WTC11 (cell line): ENCODE measurements at regions not wholly inside any gene's neighbourhood (a gene's known extent, or its start where the extent isn't known, plus 50 kb on each side); places are given as distances from the start of the nearest gene placed in this dataset.

Experiments used
- AR ChIP-seq: fragments of 250-450 bp; sonication (Bioruptor Pico); IDR thresholded peaks from 2 replicates; pipeline ENCODE4 v1.9.0; 2021; ENCODE audit warnings: mild to moderate bottlenecking
- ATF3 ChIP-seq: sonication (generic); formaldehyde crosslinking; conservative IDR thresholded peaks from 2 replicates; pipeline ENCODE4 v1.8.1; 2022; ENCODE audit warnings: mild to moderate bottlenecking, missing genetic modification reagents
- CBFB ChIP-seq: sonication (generic); formaldehyde crosslinking; IDR thresholded peaks from 2 replicates; pipeline ENCODE4 v1.8.1; 2022; ENCODE audit warnings: mild to moderate bottlenecking, low read depth, missing genetic modification reagents
- CREM ChIP-seq: sonication (generic); formaldehyde crosslinking; IDR thresholded peaks from 2 replicates; pipeline ENCODE4 v1.8.1; 2022; ENCODE audit warnings: mild to moderate bottlenecking, missing genetic modification reagents, moderate library complexity
- JAZF1 ChIP-seq: fragments of 250-450 bp; sonication (Bioruptor Pico); IDR thresholded peaks from 2 replicates; pipeline ENCODE4 v1.9.0; 2021; ENCODE audit warnings: moderate library complexity, mild to moderate bottlenecking, inconsistent platforms
- MYBL2 ChIP-seq: sonication (generic); formaldehyde crosslinking; IDR thresholded peaks from 2 replicates; pipeline ENCODE4 v1.8.1; 2023; ENCODE audit warnings: mild to moderate bottlenecking, moderate library complexity, missing genetic modification reagents
- NFE2L1 ChIP-seq: sonication (generic); formaldehyde crosslinking; IDR thresholded peaks from 2 replicates; pipeline ENCODE4 v1.8.1; 2023; ENCODE audit warnings: missing genetic modification reagents
- NR3C1 ChIP-seq: sonication (generic); formaldehyde crosslinking; conservative IDR thresholded peaks from 2 replicates; pipeline ENCODE4 v1.8.1; 2023; ENCODE audit warnings: low read depth, mild to moderate bottlenecking, missing genetic modification reagents
- RELA ChIP-seq: sonication (generic); formaldehyde crosslinking; IDR thresholded peaks from 2 replicates; pipeline ENCODE4 v1.8.1; 2022; ENCODE audit warnings: missing genetic modification reagents, mild to moderate bottlenecking, borderline replicate concordance
- ZMAT4 ChIP-seq: fragments of 250-450 bp; sonication (Bioruptor Pico); IDR thresholded peaks from 2 replicates; pipeline ENCODE4 v1.9.0; 2021; ENCODE audit warnings: mild to moderate bottlenecking
- ZNF425 ChIP-seq: fragments of 250-450 bp; sonication (Bioruptor Pico); conservative IDR thresholded peaks from 2 replicates; pipeline ENCODE4 v1.9.0; 2021; ENCODE audit warnings: mild to moderate bottlenecking
- ZNF671 ChIP-seq: fragments of 250-450 bp; sonication (Bioruptor Pico); IDR thresholded peaks from 2 replicates; pipeline ENCODE4 v1.8.0; 2021; ENCODE audit warnings: mild to moderate bottlenecking
- TF ChIP-seq, protein P1 (sequence below): fragments of 200-600 bp; IDR thresholded peaks from 2 replicates; pipeline ENCODE4 v1.8.0; 2022; ENCODE audit warnings: antibody characterized with exemption
- TF ChIP-seq, protein P2 (sequence below): sonication (generic); formaldehyde crosslinking; IDR thresholded peaks from 2 replicates; pipeline ENCODE4 v1.8.1; 2023; ENCODE audit warnings: mild to moderate bottlenecking, missing genetic modification reagents
- TF ChIP-seq, protein P3 (sequence below): fragments of 250-450 bp; sonication (Bioruptor Pico); IDR thresholded peaks from 2 replicates; pipeline ENCODE4 v1.9.0; 2021; ENCODE audit warnings: mild to moderate bottlenecking, borderline replicate concordance
- TF ChIP-seq, protein P4 (sequence below): fragments of 250-450 bp; sonication (Bioruptor Pico); IDR thresholded peaks from 2 replicates; pipeline ENCODE4 v1.9.0; 2021; ENCODE audit warnings: moderate library complexity, mild to moderate bottlenecking, inconsistent platforms, borderline replicate concordance
- TF ChIP-seq, protein P5 (sequence below): sonication (generic); formaldehyde crosslinking; IDR thresholded peaks from 2 replicates; pipeline ENCODE4 v1.8.0; 2022; ENCODE audit warnings: missing genetic modification reagents

- TF ChIP-seq CBFB: no peak
- TF ChIP-seq NFE2L1: no peak
- TF ChIP-seq, protein P1, sequence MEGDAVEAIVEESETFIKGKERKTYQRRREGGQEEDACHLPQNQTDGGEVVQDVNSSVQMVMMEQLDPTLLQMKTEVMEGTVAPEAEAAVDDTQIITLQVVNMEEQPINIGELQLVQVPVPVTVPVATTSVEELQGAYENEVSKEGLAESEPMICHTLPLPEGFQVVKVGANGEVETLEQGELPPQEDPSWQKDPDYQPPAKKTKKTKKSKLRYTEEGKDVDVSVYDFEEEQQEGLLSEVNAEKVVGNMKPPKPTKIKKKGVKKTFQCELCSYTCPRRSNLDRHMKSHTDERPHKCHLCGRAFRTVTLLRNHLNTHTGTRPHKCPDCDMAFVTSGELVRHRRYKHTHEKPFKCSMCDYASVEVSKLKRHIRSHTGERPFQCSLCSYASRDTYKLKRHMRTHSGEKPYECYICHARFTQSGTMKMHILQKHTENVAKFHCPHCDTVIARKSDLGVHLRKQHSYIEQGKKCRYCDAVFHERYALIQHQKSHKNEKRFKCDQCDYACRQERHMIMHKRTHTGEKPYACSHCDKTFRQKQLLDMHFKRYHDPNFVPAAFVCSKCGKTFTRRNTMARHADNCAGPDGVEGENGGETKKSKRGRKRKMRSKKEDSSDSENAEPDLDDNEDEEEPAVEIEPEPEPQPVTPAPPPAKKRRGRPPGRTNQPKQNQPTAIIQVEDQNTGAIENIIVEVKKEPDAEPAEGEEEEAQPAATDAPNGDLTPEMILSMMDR: no peak; the same call in 1 of the 2 replicates
- TF ChIP-seq, protein P2, sequence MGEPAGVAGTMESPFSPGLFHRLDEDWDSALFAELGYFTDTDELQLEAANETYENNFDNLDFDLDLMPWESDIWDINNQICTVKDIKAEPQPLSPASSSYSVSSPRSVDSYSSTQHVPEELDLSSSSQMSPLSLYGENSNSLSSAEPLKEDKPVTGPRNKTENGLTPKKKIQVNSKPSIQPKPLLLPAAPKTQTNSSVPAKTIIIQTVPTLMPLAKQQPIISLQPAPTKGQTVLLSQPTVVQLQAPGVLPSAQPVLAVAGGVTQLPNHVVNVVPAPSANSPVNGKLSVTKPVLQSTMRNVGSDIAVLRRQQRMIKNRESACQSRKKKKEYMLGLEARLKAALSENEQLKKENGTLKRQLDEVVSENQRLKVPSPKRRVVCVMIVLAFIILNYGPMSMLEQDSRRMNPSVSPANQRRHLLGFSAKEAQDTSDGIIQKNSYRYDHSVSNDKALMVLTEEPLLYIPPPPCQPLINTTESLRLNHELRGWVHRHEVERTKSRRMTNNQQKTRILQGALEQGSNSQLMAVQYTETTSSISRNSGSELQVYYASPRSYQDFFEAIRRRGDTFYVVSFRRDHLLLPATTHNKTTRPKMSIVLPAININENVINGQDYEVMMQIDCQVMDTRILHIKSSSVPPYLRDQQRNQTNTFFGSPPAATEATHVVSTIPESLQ (CRISPR knock-in tag): no peak
- TF ChIP-seq MYBL2 (CRISPR knock-in tag): 0 out of 2 replicates have a peak, but pooled peaks have one; percentile 34
- no peak for TF ChIP-seq NR3C1 (CRISPR knock-in tag)
- TF ChIP-seq, protein P3, sequence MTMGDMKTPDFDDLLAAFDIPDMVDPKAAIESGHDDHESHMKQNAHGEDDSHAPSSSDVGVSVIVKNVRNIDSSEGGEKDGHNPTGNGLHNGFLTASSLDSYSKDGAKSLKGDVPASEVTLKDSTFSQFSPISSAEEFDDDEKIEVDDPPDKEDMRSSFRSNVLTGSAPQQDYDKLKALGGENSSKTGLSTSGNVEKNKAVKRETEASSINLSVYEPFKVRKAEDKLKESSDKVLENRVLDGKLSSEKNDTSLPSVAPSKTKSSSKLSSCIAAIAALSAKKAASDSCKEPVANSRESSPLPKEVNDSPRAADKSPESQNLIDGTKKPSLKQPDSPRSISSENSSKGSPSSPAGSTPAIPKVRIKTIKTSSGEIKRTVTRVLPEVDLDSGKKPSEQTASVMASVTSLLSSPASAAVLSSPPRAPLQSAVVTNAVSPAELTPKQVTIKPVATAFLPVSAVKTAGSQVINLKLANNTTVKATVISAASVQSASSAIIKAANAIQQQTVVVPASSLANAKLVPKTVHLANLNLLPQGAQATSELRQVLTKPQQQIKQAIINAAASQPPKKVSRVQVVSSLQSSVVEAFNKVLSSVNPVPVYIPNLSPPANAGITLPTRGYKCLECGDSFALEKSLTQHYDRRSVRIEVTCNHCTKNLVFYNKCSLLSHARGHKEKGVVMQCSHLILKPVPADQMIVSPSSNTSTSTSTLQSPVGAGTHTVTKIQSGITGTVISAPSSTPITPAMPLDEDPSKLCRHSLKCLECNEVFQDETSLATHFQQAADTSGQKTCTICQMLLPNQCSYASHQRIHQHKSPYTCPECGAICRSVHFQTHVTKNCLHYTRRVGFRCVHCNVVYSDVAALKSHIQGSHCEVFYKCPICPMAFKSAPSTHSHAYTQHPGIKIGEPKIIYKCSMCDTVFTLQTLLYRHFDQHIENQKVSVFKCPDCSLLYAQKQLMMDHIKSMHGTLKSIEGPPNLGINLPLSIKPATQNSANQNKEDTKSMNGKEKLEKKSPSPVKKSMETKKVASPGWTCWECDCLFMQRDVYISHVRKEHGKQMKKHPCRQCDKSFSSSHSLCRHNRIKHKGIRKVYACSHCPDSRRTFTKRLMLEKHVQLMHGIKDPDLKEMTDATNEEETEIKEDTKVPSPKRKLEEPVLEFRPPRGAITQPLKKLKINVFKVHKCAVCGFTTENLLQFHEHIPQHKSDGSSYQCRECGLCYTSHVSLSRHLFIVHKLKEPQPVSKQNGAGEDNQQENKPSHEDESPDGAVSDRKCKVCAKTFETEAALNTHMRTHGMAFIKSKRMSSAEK (CRISPR knock-in tag): no peak
- TF ChIP-seq ZNF671 (CRISPR knock-in tag): no peak
- TF ChIP-seq RELA (CRISPR knock-in tag): no peak
- TF ChIP-seq CREM: no peak
- TF ChIP-seq ZMAT4 (CRISPR knock-in tag): no peak
- TF ChIP-seq, protein P4, sequence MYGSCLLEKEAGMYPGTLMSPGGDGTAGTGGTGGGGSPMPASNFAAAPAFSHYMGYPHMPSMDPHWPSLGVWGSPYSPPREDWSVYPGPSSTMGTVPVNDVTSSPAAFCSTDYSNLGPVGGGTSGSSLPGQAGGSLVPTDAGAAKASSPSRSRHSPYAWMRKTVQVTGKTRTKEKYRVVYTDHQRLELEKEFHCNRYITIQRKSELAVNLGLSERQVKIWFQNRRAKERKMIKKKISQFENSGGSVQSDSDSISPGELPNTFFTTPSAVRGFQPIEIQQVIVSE: no peak
- no peak for TF ChIP-seq JAZF1 (CRISPR knock-in tag)
- TF ChIP-seq ZNF425 (CRISPR knock-in tag): no peak
- no peak for TF ChIP-seq ATF3 (CRISPR knock-in tag)
- TF ChIP-seq AR (CRISPR knock-in tag): no peak
- TF ChIP-seq, protein P5, sequence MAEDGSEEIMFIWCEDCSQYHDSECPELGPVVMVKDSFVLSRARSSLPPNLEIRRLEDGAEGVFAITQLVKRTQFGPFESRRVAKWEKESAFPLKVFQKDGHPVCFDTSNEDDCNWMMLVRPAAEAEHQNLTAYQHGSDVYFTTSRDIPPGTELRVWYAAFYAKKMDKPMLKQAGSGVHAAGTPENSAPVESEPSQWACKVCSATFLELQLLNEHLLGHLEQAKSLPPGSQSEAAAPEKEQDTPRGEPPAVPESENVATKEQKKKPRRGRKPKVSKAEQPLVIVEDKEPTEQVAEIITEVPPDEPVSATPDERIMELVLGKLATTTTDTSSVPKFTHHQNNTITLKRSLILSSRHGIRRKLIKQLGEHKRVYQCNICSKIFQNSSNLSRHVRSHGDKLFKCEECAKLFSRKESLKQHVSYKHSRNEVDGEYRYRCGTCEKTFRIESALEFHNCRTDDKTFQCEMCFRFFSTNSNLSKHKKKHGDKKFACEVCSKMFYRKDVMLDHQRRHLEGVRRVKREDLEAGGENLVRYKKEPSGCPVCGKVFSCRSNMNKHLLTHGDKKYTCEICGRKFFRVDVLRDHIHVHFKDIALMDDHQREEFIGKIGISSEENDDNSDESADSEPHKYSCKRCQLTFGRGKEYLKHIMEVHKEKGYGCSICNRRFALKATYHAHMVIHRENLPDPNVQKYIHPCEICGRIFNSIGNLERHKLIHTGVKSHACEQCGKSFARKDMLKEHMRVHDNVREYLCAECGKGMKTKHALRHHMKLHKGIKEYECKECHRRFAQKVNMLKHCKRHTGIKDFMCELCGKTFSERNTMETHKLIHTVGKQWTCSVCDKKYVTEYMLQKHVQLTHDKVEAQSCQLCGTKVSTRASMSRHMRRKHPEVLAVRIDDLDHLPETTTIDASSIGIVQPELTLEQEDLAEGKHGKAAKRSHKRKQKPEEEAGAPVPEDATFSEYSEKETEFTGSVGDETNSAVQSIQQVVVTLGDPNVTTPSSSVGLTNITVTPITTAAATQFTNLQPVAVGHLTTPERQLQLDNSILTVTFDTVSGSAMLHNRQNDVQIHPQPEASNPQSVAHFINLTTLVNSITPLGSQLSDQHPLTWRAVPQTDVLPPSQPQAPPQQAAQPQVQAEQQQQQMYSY (CRISPR knock-in tag): no peak
Observed at GRCh38 chr3:182682263-182683241, 110.8 kb upstream of the ATP11B start (continued).
